GM13977 (cell line): ENCODE measurements at regions not wholly inside any gene's neighbourhood (a gene's known extent, or its start where the extent isn't known, plus 50 kb on each side); places are given as distances from the start of the nearest gene placed in this dataset.

Experiments
- DNase-seq: peaks from one replicate; pipeline ENCODE4 v3.0.0; 2012; ENCODE audit warnings: low spot score
- CTCF ChIP-seq: IDR thresholded peaks from 2 replicates; pipeline ENCODE4 v1.5.1; 2012; ENCODE audit warnings: mild to moderate bottlenecking, control low read depth; ENCODE audit not compliant: insufficient read depth; ENCODE audit errors: extremely low read depth, missing control alignments
- in situ Hi-C: fragments of 300-500 bp; cut with MboI; formaldehyde crosslinking; loops from one replicate; pipeline ENCODE4 v1.12.0; 2022; ENCODE audit warnings: low sequenced_read_pairs, low pct_unique_long_range_greater_than_20kb, mixed read lengths, inconsistent platforms; ENCODE audit not compliant: unreplicated experiment

DNA sequence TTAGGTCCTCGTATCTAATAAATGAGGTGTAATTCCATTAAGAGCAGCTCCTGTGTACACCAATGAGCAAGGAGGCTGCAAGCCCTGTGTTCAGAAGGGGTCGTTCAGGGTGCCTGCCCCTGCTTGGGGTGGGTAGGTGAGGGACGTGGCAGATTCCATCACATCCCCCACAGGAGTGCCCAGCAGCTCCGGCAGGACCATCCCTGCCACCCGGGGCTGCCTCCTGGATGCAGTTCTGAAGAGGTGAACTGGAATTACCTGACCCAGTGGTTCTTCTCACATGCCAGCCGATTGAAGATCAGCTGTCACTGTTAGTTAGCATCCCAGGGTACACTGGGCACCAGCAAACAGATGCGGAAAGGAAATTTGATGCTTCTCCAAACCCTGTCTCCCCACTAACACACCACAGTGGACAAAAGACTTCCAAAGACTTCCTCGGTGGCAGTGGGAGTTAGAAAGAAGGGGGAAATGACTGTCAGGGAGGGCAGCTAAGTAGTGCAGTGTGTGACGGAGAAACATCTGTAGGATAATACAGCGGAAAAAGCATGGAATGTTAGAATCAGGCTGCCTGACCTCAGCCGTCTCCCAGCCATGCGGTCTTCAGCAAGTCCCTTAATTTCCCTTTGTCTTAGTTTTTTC lies 313.6 kb upstream of the ZMIZ1 start:
- in situ Hi-C loops: no loop called here
- TF ChIP-seq CTCF: no peak
- no peak for DNase-seq

- DNase-seq: no peak
- in situ Hi-C loops: no loop called here
- TF ChIP-seq CTCF: no peak
Measured at GRCh38 chr10:78755877-78756455, 312.8 kb upstream of the ZMIZ1 start.

DNA sequence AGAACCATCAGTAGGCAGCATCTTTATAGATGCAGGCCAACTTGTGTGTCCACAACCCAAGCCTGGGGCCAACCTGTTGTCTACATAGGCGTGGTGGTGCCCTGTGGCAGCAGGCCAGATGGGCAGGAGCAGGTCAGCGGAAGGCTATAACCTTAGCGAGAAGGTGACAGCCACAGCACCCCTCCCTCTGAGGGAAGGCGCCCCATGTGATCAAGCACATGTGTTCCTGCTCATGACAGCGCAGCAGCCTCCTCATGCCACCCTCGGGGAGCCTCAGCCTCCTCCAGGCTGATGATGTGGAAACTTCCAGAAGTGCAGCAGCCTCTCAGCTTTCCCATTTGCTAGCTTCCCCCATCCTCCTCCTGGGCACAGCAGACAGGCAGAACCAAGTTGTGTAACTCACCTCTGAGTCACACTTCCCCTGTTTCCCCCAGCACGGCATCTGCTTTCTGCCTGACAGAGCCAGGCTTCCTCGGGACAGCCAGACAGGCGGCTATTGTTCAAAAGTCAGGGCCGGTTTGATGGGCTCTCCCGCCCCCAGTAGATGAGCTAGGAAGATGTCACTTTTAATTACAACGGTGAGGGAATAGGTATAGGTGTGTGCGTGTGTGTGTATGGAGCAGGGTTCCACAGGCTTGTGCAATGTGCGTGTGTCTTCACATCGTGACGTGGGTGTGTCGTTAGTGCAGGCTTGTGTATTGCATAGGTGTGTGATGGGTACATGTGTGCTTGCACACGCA lies 312.0 kb upstream of the ZMIZ1 start:
- no peak for TF ChIP-seq CTCF
- in situ Hi-C loops: no loop called here
- no peak for DNase-seq

- in situ Hi-C loops: no loop called here
- no peak for TF ChIP-seq CTCF
- no peak for DNase-seq
Measured at GRCh38 chr10:78757344-78757925, 311.3 kb upstream of the ZMIZ1 start.

- TF ChIP-seq CTCF: no peak
- in situ Hi-C loops: no loop called here
- DNase-seq: no peak
Measured at GRCh38 chr10:78758176-78758575, 310.6 kb upstream of the ZMIZ1 start.

DNA sequence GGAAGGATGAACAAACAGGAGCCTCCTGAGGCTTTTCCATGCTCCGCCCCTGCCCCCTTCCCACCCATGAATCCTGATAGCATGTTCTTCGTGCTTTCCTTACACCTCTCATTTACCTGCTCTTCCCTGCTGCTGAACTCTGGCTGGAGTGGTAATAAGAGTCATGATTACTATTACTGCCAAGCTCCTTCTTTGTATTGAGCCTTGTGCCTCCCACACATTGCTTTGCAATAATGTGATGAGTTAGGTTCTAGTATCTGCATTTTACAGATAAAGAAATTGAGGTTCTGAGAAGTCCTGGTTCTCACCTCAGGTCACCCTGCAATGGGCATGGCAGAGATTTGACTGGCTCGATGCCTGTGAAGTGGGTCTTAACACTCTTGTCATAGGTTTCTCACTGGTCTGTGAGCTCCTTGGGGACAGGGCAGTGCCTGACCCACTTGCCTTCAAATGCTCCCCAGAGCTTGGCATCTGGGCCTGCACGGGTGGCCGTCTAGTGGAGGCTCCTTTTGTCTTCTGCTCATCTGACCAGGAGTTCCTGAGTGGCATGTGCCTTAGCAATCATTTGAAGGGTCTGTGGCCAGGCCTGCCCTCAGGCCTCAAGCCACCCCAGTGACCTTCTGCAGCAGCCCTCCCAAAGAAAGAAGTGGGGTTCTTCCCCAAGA lies 309.2 kb upstream of the ZMIZ1 start:
- no peak for DNase-seq
- no peak for TF ChIP-seq CTCF
- in situ Hi-C loops: no loop called here
